WTC11 (cell line): ENCODE measurements at regions not wholly inside any gene's neighbourhood (a gene's known extent, or its start where the extent isn't known, plus 50 kb on each side); places are given as distances from the start of the nearest gene placed in this dataset.
"Not testable (repeated sequence)": the region's sequence is repeated elsewhere in the genome, so short reads cannot be mapped to it uniquely, and the experiment has no call there.

Experiments used
- ATAC-seq: fragments of 200-7000 bp; cut with Tn5 transposase; 2 replicates; pipeline ENCODE4 v1.10.0; 2021; ENCODE audit warnings: mild to moderate bottlenecking, moderate library complexity
- CTCF ChIA-PET: fragments of 300-600 bp; sonication (Branson Sonifier 250); formaldehyde crosslinking; loops from one replicate; lab custom pipeline; 2021; ENCODE audit warnings: antibody characterized with exemption; lab: Charles Lee
- POLR2A ChIA-PET: fragments of 350-600 bp; sonication (Branson Sonifier 250); formaldehyde crosslinking; loops from one replicate; lab custom pipeline; 2021; ENCODE audit warnings: antibody characterized with exemption; lab: Charles Lee
- DNase-seq: peaks from one replicate; pipeline ENCODE4 v3.0.0; 2021; ENCODE audit warnings: low spot score
- H3K27ac Mint-ChIP-seq: 2 replicates; pipeline ENCODE4 v1.8.0; 2021; ENCODE audit warnings: mixed read lengths
- H3K27me3 Mint-ChIP-seq: 2 replicates; pipeline ENCODE4 v1.8.0; 2021; ENCODE audit warnings: low read depth, mild to moderate bottlenecking, moderate library complexity, mixed read lengths
- H3K36me3 Mint-ChIP-seq: 2 replicates; pipeline ENCODE4 v1.8.0; 2021; ENCODE audit warnings: mixed read lengths
- H3K4me1 Mint-ChIP-seq: 2 replicates; pipeline ENCODE4 v1.8.0; 2022; ENCODE audit warnings: mixed read lengths
- H3K4me3 Mint-ChIP-seq: 2 replicates; pipeline ENCODE4 v1.8.0; 2021; ENCODE audit warnings: mild to moderate bottlenecking, moderate library complexity, mixed read lengths
- H3K9me3 Mint-ChIP-seq: 2 replicates; pipeline ENCODE4 v1.8.0; 2021; ENCODE audit warnings: mixed read lengths

GRCh38 chr2:90093571-90094270 is 1402.2 kb downstream of the RPIA start:
- H3K4me1 Mint-ChIP-seq, CTCF ChIA-PET, H3K4me3 Mint-ChIP-seq, H3K36me3 Mint-ChIP-seq, ATAC-seq, DNase-seq, H3K27ac Mint-ChIP-seq, H3K27me3 Mint-ChIP-seq, H3K9me3 Mint-ChIP-seq, POLR2A ChIA-PET: not testable (repeated sequence)

DNA sequence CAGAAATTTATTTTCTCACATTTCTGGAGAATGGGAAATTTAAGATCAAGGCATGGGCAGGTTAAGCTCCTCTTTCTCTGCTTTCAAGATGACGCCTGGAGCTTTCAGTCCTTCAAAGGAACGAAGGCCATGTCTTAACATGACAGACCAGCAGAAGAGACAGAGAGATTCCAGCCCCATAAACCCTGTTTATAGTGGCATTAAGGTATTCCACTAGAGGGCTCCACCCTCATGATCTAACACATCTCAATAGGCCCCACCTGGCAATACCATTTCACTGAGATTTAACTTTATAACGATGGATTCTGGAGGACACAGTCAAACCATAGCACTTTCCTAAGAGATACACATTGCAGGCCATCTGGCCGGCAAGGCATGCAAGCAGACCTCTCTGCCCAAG is 1406.1 kb downstream of the RPIA start:
- H3K4me3 Mint-ChIP-seq, DNase-seq, H3K27me3 Mint-ChIP-seq, H3K27ac Mint-ChIP-seq, CTCF ChIA-PET, H3K36me3 Mint-ChIP-seq, H3K4me1 Mint-ChIP-seq, H3K9me3 Mint-ChIP-seq, POLR2A ChIA-PET: not testable (repeated sequence)
- peak; percentile 62; the same call in 1 of the 2 replicates for ATAC-seq

DNA sequence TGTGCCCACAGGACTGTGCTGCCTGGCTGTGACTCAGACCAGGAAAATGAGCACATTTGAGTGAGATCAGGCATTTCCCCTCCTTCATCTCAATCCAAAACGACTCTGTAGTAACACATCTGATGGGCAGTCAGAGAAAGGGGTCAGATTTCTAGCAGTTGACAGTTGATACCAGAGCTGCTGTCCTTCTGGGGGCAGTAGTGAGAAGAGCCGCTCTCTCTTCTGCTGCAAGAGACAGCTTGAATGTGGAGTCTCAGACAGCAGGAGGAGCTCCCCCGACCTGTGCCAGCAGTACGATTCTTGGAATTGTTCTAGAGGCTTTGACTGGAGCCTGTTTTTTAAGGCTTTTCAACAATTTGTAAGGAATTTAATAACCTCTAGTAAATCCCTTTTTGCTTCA is 1413.7 kb downstream of the RPIA start:
- DNase-seq (peak; percentile 22), ATAC-seq (peak; percentile 69)
- H3K27me3 Mint-ChIP-seq, CTCF ChIA-PET, POLR2A ChIA-PET, H3K27ac Mint-ChIP-seq, H3K9me3 Mint-ChIP-seq, H3K4me3 Mint-ChIP-seq, H3K4me1 Mint-ChIP-seq, H3K36me3 Mint-ChIP-seq: not testable (repeated sequence)

DNA sequence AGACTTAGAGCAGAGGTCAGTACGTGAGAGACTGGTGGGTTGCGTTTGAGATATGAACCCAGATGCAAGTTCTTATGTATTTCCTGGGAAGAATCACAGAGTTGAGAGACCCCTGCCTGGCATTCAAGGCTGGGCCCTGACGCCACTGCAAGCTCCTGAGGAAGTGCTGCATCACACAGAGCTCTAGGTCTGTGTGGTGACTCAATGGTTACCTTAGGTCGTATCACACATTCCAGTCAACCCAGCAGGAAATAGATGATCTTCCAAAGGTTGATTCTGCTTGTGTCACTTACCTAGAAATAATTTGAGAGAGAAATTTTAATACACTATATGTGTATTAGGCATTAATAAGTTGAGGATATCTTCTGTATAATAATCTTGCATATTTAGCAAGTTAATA is 1431.9 kb downstream of the RPIA start:
- H3K36me3 Mint-ChIP-seq, H3K27me3 Mint-ChIP-seq, H3K4me1 Mint-ChIP-seq, H3K27ac Mint-ChIP-seq, H3K4me3 Mint-ChIP-seq, CTCF ChIA-PET, POLR2A ChIA-PET, DNase-seq: not testable (repeated sequence)
- H3K9me3 Mint-ChIP-seq = peaks cover 15% of the 10 kb centered on the region
- peak; percentile 34; the same call in 1 of the 2 replicates for ATAC-seq

- CTCF ChIA-PET, DNase-seq, H3K27ac Mint-ChIP-seq, H3K4me1 Mint-ChIP-seq, H3K36me3 Mint-ChIP-seq, H3K4me3 Mint-ChIP-seq, POLR2A ChIA-PET, ATAC-seq, H3K27me3 Mint-ChIP-seq: not testable (repeated sequence)
- H3K9me3 Mint-ChIP-seq = peaks cover 23% of the 10 kb centered on the region
Measured at GRCh38 chr2:90139046-90139445, 1447.6 kb downstream of the RPIA start.

GRCh38 chr2:90141558-90141957 is 1450.1 kb downstream of the RPIA start:
- CTCF ChIA-PET, H3K4me1 Mint-ChIP-seq, ATAC-seq, H3K27me3 Mint-ChIP-seq, H3K36me3 Mint-ChIP-seq, DNase-seq, POLR2A ChIA-PET, H3K27ac Mint-ChIP-seq, H3K4me3 Mint-ChIP-seq: not testable (repeated sequence)
- H3K9me3 Mint-ChIP-seq = peaks cover 30% of the 10 kb centered on the region

DNA sequence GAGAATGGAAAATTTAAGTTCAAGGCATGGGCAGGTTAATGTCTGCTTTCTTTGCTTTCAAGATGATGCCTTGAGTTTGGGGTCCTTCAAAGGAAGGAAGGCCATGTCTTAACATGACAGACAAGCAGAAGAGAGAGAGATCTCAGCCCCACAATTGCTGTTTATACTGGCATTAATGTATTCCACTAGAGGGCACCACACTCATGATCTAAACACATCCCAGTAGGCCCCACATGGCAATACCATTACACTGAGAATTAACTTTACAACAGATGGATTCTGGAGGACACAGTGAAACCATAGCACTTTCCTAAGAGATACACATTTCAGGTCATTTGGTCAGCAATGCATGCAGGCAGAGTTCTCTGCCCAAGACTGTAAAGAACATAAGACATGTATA is 1460.3 kb downstream of the RPIA start:
- DNase-seq, H3K9me3 Mint-ChIP-seq, H3K36me3 Mint-ChIP-seq, CTCF ChIA-PET, H3K4me1 Mint-ChIP-seq, H3K4me3 Mint-ChIP-seq, POLR2A ChIA-PET, ATAC-seq, H3K27ac Mint-ChIP-seq, H3K27me3 Mint-ChIP-seq: not testable (repeated sequence)

GRCh38 chr2:90170978-90171377 is 1479.5 kb downstream of the RPIA start:
- H3K27me3 Mint-ChIP-seq, DNase-seq, CTCF ChIA-PET, H3K27ac Mint-ChIP-seq, ATAC-seq, H3K4me3 Mint-ChIP-seq, POLR2A ChIA-PET, H3K4me1 Mint-ChIP-seq: not testable (repeated sequence)
- peaks cover 25% of the 10 kb centered on the region for H3K9me3 Mint-ChIP-seq
- peaks cover 20% of the 10 kb centered on the region for H3K36me3 Mint-ChIP-seq

DNA sequence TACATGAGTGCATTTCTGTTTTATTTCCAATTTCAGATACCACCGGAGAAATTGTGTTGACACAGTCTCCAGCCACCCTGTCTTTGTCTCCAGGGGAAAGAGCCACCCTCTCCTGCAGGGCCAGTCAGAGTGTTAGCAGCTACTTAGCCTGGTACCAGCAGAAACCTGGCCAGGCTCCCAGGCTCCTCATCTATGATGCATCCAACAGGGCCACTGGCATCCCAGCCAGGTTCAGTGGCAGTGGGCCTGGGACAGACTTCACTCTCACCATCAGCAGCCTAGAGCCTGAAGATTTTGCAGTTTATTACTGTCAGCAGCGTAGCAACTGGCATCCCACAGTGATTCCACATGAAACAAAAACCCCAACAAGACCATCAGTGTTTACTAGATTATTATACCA is 1481.6 kb downstream of the RPIA start:
- CTCF ChIA-PET, DNase-seq, H3K4me1 Mint-ChIP-seq, POLR2A ChIA-PET, H3K27ac Mint-ChIP-seq, H3K27me3 Mint-ChIP-seq, ATAC-seq, H3K4me3 Mint-ChIP-seq: not testable (repeated sequence)
- H3K36me3 Mint-ChIP-seq = peaks cover 26% of the 10 kb centered on the region
- peaks cover 35% of the 10 kb centered on the region for H3K9me3 Mint-ChIP-seq

DNA sequence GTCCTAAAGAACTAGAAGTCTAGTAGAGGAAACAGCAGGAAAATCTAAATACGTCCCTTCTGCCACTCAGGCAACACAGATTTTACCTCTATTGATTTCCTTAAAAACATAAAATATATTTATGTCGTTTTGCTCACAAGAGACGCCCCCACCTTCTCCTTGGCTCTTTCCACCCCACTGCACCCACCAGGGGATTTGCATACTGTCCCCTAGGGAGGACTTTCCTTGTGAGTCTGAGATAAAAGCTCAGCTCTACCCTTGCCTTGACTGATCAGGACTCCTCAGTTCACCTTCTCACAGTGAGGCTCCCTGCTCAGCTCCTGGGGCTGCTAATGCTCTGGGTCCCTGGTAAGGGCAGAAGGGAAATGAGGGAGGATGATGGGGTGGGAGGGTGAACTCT is 1488.1 kb downstream of the RPIA start:
- ATAC-seq, H3K27me3 Mint-ChIP-seq, H3K27ac Mint-ChIP-seq, DNase-seq, H3K4me3 Mint-ChIP-seq, CTCF ChIA-PET, POLR2A ChIA-PET, H3K4me1 Mint-ChIP-seq: not testable (repeated sequence)
- Mint-ChIP-seq H3K9me3 (peaks cover 31% of the 10 kb centered on the region), H3K36me3 (peaks cover 19% of the 10 kb centered on the region)
